Stomach smooth muscle (tissue), 2 donors: ENCODE measurements at regions not wholly inside any gene's neighbourhood (a gene's known extent, or its start where the extent isn't known, plus 50 kb on each side); places are given as distances from the start of the nearest gene placed in this dataset.
"Not testable (repeated sequence)": the region's sequence is repeated elsewhere in the genome, so short reads cannot be mapped to it uniquely, and the experiment has no call there.

Source experiments
- H3K27ac ChIP-seq: one replicate; pipeline ENCODE4 v1.7.0; 2013; ENCODE audit warnings: mild to moderate bottlenecking, low read length, inconsistent platforms
- H3K27me3 ChIP-seq, 2 donors: one replicate each; pipeline ENCODE4 v1.7.0; 2013; ENCODE audit warnings: low read length in 2 of 2; ENCODE audit not compliant: insufficient read depth in 2 of 2, control insufficient read depth in 1 of 2
- H3K36me3 ChIP-seq, 2 donors: one replicate each; pipeline ENCODE4 v1.7.0; 2013; ENCODE audit warnings: low read length in 2 of 2; ENCODE audit not compliant: control insufficient read depth in 2 of 2, insufficient read depth in 2 of 2
- H3K4me1 ChIP-seq: one replicate; pipeline ENCODE4 v1.7.0; 2013; ENCODE audit warnings: low read length; ENCODE audit not compliant: control insufficient read depth, insufficient read depth
- H3K4me3 ChIP-seq, 2 donors: one replicate each; pipeline ENCODE4 v1.7.0; 2013; ENCODE audit warnings: low read length in 2 of 2
- H3K9ac ChIP-seq, 2 donors: one replicate each; pipeline ENCODE4 v1.7.0; 2013; ENCODE audit warnings: low read length in 2 of 2, mild to moderate bottlenecking in 1 of 2
- H3K9me3 ChIP-seq, 2 donors: one replicate each; pipeline ENCODE4 v1.7.0; 2013; ENCODE audit warnings: low read length in 2 of 2; ENCODE audit not compliant: control insufficient read depth in 2 of 2
- donor health status: healthy.
- donor health status: Pancreatic carcinoma.

DNA sequence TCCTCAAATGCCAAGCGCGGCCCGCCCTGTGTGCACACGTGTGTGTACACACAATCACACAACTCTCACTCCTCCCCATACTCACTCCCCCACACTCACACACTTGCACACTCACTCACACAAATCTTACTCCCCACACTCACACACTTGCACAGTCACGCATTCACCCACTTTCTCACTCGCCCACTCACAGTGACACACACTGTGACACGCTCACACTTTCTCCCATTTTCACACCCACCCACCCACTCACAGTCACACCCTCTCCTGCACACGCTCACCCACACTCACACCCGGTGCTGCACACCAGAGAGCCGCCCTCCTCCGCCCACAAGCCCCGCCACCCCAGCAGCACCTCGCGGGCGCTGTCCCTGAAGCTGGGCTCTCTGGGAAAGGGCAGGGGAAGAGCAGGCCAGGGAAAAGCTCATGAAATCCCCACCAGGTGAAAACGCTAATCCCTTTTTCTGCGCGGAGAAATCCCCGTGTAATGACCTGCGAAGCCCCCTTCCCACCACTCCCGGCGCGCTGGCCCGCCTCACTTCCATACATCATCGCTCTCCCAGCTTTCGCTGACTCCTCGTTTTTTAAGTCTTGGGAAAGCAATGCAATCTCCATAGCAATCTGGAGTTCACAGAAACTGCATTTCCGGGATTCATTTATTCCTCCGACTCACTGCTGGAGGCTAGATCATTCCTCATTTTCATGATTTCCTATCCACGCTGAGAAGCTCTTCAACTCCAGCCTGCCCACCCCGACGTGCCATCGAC lies 211.6 kb upstream of the LRRC61 start:
- H3K4me1 ChIP-seq, H3K9me3 ChIP-seq, H3K27me3 ChIP-seq, H3K9ac ChIP-seq, H3K27ac ChIP-seq, H3K4me3 ChIP-seq, H3K36me3 ChIP-seq: not testable (repeated sequence)

DNA sequence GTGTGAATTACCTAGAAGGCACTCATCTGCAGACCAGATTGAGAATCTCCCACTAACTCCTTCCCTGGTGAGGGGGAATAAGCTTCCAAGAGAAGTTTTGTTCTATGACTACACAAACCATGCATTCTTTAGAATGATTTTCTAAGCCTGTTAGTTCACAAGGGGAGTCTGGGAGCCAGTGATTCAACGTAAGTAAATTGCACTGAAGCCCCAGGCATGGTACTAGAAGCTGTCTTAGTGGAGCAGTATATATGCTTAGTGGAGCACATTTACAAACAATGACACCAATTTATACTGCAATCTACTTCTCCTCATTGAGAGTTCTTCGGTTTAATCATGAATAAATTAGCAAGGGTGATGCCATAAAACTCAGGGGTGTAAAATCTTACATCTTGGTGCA lies 209.9 kb upstream of the LRRC61 start:
- not testable (repeated sequence) for H3K27me3 ChIP-seq, H3K4me1 ChIP-seq, H3K9ac ChIP-seq, H3K36me3 ChIP-seq, H3K9me3 ChIP-seq, H3K27ac ChIP-seq, H3K4me3 ChIP-seq

DNA sequence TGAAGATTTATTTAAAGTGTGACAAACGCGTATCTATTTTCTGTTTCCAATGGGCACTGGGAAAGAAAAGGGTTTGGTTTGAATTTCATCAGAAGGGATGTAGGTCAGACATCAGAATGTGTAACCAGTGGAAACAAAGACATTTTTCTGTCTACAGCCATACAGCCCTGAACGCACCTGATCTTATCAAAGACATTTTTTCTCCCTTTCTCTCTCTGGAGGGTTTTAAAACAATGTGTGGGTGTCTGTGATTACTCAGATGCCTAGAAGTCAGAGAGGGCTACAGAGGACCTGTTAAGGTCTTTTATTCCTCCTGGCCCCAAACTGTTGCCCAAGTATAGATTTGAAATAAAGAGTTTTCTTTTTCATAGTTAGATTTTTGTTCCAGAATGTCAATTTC lies 208.6 kb upstream of the LRRC61 start:
- H3K36me3 ChIP-seq, H3K4me1 ChIP-seq, H3K4me3 ChIP-seq, H3K27me3 ChIP-seq, H3K9ac ChIP-seq, H3K9me3 ChIP-seq, H3K27ac ChIP-seq: not testable (repeated sequence)

DNA sequence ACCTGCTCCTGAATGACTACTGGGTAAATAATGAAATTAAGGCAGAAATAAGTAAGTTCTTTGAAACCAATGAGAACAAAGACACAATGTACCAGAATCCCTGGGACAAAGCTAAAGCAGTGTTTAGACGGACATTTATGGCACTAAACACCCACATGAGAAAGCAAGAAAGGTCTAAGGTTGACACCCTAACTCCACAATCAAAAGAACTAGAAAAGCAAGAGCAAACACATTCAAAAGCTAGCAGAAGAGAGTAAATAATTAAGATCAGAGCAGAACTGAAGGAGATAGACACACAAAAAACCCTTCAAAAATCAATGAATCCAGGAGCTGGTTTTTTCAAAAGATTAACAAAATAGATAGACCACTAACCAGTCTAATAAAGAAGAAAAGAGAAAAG lies 203.2 kb upstream of the LRRC61 start:
- not testable (repeated sequence) for H3K9ac ChIP-seq, H3K36me3 ChIP-seq, H3K4me3 ChIP-seq, H3K27ac ChIP-seq, H3K27me3 ChIP-seq, H3K9me3 ChIP-seq, H3K4me1 ChIP-seq

DNA sequence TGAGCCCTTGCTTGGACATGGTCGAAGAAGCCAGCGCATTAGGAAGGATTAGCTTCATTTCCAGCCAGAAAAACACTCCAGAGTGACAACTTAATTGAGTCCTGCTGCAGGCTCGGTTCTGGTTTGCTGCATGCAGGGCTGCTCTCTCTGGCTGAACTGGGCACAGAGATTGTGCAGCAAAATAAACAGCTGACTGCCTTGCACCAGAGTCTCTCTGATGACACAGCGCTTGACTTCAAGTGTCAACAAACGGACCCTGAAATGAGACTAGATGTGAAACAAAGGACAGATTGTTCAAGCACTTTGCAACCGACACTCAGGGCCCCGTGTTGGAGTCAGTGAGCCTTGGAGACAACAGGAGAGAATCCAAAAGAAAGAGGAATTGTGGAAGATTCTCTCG lies 197.3 kb upstream of the LRRC61 start:
- H3K9ac ChIP-seq, H3K9me3 ChIP-seq, H3K4me3 ChIP-seq, H3K36me3 ChIP-seq, H3K4me1 ChIP-seq, H3K27me3 ChIP-seq, H3K27ac ChIP-seq: not testable (repeated sequence)

DNA sequence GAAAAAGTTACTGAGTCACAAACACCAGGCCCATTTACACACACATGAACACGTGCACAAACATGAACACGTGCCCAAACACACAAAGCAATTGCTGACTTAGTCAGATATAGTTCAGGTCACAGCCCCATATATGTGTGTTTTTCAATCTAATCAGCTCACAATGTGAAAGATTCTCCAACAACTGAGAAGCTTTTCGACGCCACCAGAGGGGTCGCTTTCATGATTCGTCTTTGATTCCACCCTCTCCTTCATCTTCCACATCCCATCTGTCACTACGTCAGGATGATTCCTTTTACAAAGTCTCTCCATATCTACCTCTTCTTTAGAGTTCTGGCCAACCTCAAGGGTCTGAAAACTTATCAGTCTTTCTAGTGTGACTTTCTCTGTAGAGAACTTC lies 188.7 kb upstream of the LRRC61 start:
- not testable (repeated sequence) for H3K9ac ChIP-seq, H3K27ac ChIP-seq, H3K4me3 ChIP-seq, H3K36me3 ChIP-seq, H3K4me1 ChIP-seq, H3K9me3 ChIP-seq, H3K27me3 ChIP-seq

DNA sequence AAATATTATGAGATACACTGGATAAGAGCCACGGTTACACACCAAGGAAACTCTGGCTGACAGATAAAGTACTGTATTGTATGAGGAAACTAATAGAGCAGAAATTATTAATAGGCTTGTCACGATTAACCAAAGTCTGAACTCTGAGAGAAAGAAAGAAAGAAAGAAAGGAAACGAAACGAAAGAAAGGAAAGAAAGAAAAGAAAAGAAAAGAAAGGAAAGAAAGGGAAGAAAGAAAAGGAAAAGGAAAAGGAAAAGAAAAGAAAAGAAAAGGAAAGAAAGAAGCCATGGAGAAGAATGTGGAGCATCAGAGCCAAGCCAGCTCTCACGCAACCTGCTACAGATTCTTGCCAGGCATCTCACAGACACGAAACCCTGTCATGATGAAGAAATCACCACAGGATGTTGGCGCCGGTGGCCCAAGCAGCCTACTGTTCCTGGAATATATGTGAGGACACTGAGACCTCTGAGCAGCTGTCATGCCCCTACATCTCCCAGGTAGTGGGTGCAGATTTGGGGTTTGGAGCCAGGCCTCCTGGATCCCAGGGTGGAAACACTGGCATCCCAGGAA lies 187.4 kb upstream of the LRRC61 start:
- not testable (repeated sequence) for H3K36me3 ChIP-seq, H3K4me1 ChIP-seq, H3K27ac ChIP-seq, H3K9ac ChIP-seq, H3K9me3 ChIP-seq, H3K4me3 ChIP-seq, H3K27me3 ChIP-seq

DNA sequence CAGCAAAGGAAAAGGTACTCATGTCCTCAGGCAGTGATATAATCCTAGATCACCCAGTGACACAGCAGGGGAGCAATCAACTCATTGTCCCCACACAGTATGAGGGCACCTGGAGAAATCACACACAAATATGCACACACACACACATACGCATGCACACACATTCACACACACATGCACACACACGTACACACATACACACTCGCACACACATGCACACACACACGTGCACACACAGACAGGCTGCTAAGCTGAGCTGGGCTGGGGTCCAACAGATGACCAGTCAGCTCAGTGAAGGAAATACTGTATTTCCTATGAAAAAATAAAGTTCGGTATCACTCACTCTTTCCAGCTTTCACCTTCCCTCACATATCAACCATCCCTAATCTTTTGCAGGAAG lies 183.3 kb upstream of the LRRC61 start:
- not testable (repeated sequence) for H3K36me3 ChIP-seq, H3K27me3 ChIP-seq, H3K9me3 ChIP-seq, H3K4me3 ChIP-seq, H3K27ac ChIP-seq, H3K4me1 ChIP-seq, H3K9ac ChIP-seq

DNA sequence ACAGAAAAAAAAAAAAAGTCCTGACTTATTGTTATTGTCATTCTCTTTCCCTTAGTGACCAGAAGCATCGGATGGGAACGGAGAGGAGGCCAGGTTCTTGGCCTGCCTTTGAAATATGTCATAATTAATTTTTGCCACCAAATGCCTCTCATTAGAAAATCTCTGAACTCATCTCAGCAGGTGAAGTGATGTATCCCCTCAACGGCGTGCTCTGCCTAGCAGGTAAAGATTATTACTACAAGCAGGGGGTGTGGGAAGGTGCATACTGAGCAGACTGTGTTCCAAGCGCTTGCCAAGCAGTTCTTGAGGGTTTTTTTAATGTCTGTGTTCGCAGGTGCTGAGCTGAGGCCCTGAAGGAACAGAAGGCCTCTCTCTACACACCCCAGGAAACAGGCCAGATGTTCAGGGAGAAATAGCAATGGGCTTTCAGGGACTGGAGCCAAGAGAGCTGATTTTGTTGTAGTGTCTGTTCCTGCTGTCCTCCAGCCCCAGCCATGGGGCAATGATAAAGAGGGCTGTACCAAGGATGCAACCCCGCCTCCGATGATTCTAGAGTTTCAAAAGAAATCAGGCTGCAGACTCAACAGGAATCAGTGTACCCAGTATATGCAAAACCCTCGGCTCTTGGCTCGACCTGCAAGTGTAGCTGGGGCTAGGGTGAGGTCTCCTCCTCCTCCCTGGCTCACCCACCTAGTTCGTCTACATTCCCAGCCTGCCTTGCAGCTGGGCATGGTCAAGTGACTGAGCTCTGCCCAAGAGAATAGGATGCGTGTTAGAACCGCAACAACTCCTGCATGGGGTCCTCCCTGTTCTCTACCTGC lies 181.4 kb upstream of the LRRC61 start:
- H3K4me1 ChIP-seq, H3K4me3 ChIP-seq, H3K9ac ChIP-seq, H3K27ac ChIP-seq, H3K27me3 ChIP-seq, H3K9me3 ChIP-seq, H3K36me3 ChIP-seq: not testable (repeated sequence)

DNA sequence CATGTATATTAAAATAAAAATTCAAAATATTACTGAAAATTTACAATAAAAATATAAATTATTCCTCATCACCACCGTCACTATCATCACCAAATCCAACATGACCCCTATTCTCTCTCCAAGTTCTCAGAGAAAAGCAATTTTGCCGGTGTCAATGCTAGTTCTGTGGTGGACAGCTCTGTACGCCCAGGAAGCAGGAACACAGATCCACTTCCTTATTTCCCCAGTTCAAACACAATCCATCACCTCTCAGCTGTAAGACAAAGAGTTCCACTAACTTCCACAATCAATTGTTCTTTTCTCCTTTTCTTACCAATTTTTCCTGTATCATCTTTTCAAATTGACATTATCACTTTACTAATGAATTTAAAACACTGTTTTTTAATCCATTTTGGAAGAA lies 177.0 kb upstream of the LRRC61 start:
- not testable (repeated sequence) for H3K36me3 ChIP-seq, H3K9me3 ChIP-seq, H3K4me3 ChIP-seq, H3K4me1 ChIP-seq, H3K27ac ChIP-seq, H3K27me3 ChIP-seq, H3K9ac ChIP-seq

DNA sequence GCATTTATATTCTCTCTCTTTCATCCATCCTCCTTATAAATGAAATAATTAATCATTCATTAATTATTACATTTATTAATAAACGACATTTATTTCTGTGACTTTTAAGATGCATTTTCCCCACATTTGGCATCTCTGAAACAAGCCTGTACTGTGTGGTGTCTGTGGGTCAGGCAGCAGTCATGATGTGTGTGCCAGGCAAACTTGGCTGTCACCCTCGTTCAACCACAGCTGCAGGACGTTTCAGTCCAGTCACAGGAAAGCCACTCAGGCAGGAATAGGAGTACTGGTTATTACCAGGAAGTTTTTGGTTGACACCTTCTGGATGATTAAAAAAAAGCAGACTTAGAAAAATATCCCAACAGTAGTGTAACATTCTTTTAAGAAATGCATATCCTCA lies 175.6 kb upstream of the LRRC61 start:
- not testable (repeated sequence) for H3K9ac ChIP-seq, H3K4me3 ChIP-seq, H3K36me3 ChIP-seq, H3K4me1 ChIP-seq, H3K27ac ChIP-seq, H3K9me3 ChIP-seq, H3K27me3 ChIP-seq
